ENCODE measurements at regions not wholly inside any gene's neighbourhood (a gene's known extent, or its start where the extent isn't known, plus 50 kb on each side); places are given as distances from the start of the nearest gene placed in this dataset.

DNA sequence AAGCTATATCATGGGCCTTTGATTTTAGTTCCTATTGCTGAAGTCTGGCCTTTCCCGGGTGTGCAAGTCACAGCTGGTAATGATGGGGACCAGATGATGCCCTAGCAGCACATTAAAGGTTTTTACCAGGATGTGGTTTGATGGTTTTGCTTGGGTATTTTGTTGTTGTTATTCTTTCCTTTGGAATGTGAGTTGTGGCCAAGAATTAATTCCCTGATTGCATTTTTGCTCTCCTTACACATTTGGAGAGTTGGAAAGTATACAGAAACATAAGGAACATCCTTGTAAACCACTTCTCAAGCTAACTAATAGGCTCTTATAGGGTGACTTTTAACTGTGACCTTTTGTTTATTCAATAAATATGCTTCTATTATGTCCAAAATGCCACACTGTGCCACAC, 154.1 kb upstream of the MMADHC start:
- no peak for DNase-seq (ENCODE audit: low spot score)

GRCh38 chr2:149740490-149740889, 152.9 kb upstream of the MMADHC start:
- no peak for DNase-seq (ENCODE audit: low spot score)

- DNase-seq (ENCODE audit: low spot score): no peak
Measured at GRCh38 chr2:149739883-149740265, 152.3 kb upstream of the MMADHC start.

- no peak for DNase-seq (ENCODE audit: low spot score)
Measured at GRCh38 chr2:149739171-149739882, 151.8 kb upstream of the MMADHC start.

DNA sequence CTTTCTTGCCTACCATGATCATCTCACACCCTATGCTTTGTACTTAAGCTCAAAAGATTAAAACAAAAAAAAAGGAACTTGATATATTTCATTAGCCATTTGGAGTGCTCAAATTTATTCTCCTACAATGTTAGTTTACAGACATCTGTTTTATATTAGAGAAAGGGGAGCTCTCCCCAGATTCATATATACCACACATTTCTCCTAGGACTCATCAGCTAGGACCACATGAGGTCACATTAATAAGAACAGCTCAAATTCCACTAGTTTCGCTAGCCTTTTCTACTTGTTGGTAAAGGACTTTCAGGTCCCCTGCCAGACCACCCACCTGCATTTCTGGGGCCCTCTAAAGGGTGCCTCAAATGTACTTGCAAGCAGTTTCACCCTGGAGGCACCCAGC, 151.2 kb upstream of the MMADHC start:
- no peak for DNase-seq (ENCODE audit: low spot score)

DNA sequence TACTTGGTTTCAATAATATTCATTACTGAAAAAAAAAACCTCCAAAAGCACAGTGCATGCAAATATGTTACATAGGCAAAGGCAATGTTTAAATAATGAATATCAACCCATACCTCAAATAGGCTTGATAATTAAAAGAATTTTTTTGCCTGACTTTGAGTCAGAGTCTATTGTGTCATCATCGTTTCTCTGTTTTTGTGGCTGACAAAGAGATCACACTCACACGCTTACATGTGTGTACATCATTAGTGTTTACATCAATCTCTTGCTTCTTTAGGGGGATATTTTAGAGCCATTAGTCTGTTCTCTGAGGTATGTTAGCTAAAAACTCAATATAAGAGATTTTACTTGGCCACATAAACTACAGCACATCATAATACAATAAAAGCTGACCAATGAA, 150.3 kb upstream of the MMADHC start:
- no peak for DNase-seq (ENCODE audit: low spot score)

DNA sequence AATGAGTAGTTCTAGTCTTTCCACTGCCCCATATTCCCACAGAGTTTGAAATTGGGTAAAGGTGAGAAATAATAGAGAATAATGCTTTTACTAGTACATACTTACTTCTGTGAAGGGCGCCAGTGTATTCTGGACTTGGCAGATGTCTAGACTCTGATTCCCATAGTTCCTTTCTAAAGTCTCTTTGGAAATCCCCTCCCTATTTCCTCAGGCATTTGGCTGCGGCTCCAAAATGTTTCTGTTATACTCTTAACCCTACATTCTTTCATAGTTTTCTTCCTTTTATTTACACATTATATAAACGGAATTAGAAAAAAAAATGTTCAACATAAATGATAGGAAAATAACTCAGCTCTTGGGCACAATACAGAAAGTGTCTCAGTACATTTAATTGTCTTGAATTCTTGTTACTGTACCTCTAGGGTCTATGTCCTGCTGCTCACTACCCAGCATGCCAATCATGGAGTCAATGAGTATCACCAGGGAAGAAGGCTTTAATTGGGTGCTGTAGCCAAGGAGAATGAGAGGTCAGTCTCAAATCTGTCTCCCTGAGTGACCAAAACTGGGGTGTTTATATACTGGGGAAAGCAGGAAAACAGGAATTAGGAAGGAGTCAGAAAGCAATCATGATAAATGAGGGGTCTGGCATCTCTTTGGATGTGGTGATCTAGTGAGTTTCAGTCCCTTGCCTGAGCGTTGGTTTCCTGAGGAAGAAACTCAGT, 147.8 kb upstream of the MMADHC start:
- no peak for DNase-seq (ENCODE audit: low spot score)

GRCh38 chr2:149733936-149734685, 146.5 kb upstream of the MMADHC start:
- DNase-seq (ENCODE audit: low spot score): no peak

GRCh38 chr2:149732730-149733290, 145.2 kb upstream of the MMADHC start:
- no peak for DNase-seq (ENCODE audit: low spot score)

- DNase-seq (ENCODE audit: low spot score): no peak
Measured at GRCh38 chr2:149732001-149732685, 144.6 kb upstream of the MMADHC start.

DNA sequence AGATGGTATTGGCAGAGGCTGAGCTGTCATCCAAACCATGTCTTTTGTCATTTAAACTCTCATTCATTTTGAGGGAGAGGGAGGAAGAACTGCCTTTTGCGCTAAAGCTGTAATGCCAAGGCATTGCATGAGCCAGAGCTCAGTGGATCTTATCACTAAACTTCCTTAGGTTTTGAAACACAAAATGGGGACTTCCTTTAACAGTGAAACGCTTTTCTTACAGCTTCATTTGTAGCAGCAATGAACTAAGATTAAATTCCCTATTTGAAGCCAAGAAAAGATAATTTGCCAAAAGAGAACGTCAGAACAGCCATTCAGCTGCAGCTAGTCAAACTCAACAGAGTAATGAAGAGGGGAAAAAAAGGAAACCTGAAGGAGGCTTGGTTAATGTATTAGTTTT, 143.5 kb upstream of the MMADHC start:
- DNase-seq (ENCODE audit: low spot score): no peak

DNA sequence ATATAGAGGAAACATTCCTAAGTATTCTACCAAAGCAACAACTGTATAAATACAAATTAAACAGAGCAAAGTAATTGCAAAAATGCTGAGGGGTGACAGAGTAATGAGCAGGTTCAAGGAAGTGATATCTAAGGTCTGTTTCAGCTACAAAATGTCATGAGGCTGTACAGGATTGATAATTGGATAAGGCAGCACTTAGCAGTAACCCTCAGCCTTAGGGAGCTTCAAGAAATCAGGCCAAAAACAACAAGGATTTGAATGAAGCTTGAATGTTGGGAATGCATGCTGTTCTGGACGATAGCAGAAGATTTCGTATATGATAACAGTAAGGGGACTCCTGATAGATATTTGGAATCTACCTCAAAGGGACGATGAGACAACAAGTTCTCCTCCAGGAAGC, 142.0 kb upstream of the MMADHC start:
- no peak for DNase-seq (ENCODE audit: low spot score)

- DNase-seq (ENCODE audit: low spot score): no peak
Measured at GRCh38 chr2:149727927-149728326, 140.4 kb upstream of the MMADHC start.

DNA sequence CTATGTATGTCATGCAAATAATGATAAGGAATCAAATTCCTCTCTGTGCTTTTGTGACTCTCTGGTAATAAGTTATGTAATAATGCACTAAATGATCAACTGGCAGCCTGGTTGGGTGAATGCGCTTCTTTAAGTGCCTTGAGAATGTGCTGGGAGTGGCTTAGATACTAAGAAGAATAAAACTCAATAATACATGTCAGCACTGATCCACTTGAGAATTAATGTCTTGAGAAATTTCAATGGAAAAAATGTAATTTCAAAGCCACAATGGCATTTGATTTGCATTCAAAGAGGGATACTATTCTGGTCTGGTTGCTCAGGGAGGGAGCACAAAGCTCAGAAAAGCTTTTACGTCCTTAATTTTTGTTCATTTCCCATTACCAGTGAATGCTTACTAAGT, 137.7 kb upstream of the MMADHC start:
- no peak for DNase-seq (ENCODE audit: low spot score)

GRCh38 chr2:149724091-149724490, 136.5 kb upstream of the MMADHC start:
- no peak for DNase-seq (ENCODE audit: low spot score)

- DNase-seq (ENCODE audit: low spot score): no peak
Measured at GRCh38 chr2:149720615-149721014, 133.0 kb upstream of the MMADHC start.

DNA sequence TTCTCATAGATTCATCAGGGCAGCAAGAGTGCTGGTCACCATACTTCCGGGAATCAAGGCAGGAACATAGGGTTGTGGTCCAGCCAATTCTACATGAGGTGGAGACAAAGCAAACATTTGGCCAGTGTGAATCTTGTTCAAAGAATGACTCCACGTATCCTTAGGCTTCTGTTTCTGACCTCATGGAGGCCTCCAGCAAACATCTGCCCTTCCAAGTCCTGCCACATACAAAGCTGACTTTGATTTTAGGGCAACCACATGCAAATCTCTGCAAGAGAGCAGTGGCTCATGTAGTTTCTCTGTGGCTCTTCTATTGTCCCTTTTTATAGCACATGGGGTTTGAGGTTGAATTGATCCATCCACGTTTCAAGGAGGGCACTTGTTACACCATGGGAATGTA, 132.1 kb upstream of the MMADHC start:
- no peak for DNase-seq (ENCODE audit: low spot score)

DNA sequence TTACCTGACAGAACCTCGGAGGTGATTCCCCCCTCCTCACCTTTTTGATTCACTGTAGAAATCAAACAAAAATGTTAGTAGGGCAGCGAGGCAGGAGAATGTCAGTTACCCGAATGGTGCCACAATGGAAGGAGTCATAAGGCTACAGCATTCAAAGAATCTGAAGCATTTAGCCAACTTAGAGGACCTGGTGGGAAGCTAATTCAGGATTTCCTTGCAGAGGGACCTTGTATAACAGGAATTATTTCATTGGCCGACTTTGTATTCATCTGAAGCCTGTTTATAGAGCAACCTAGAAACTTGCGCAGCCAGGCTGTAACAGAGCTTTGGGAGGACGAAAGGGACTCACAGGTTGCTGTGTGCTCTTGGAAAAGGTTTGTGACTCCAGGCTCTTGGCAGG, 129.1 kb upstream of the MMADHC start:
- DNase-seq (ENCODE audit: low spot score): no peak

GRCh38 chr2:149715894-149716293, 128.3 kb upstream of the MMADHC start:
- DNase-seq (ENCODE audit: low spot score): no peak

DNA sequence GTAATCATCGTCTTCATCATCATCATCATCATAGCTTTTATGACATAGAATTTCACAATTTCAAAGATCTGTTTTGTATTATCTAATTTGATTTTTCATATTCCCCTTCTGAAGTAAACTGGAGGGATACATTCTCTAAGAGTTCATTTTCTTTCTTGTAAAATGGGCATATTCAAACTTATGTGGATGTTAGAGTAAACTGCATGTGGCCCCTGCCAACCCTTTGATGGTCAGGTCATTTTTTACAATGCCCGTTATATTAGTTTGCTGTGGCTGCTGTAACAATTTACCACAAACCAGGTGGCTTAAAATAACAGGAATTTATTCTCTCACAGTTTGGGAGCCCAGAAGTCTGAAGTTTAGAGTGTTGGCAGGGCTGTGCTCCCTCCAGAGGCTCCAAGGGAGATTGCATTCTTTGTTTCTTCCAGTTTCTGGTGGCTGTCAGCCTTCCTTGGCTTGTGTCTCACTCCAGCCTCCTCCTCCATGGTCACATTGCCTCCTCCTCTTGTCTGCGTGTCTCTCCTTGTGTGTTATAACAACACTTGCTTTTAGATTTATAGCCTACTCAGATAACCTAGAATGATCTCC, 127.5 kb upstream of the MMADHC start:
- no peak for DNase-seq (ENCODE audit: low spot score)

- no peak for DNase-seq (ENCODE audit: low spot score)
Measured at GRCh38 chr2:149709496-149710263, 122.1 kb upstream of the MMADHC start.
